LNCAP (cell line): ENCODE measurements at regions not wholly inside any gene's neighbourhood (a gene's known extent, or its start where the extent isn't known, plus 50 kb on each side); places are given as distances from the start of the nearest gene placed in this dataset.

Experiments used
- CTCF ChIP-seq: fragments of 450-650 bp; IDR thresholded peaks from 2 replicates; pipeline ENCODE4 v1.5.1; 2017; ENCODE audit warnings: mild to moderate bottlenecking

GRCh38 chr13:61135583-61135982, 280.1 kb downstream of the PCDH20 start:
- no peak for TF ChIP-seq CTCF

GRCh38 chr13:61128850-61129645, 286.6 kb downstream of the PCDH20 start:
- no peak for TF ChIP-seq CTCF

GRCh38 chr13:61123538-61124289, 291.9 kb downstream of the PCDH20 start:
- TF ChIP-seq CTCF: no peak

- TF ChIP-seq CTCF: no peak
Measured at GRCh38 chr13:61113140-61113658, 302.4 kb downstream of the PCDH20 start.

GRCh38 chr13:61111529-61111928, 304.1 kb downstream of the PCDH20 start:
- no peak for TF ChIP-seq CTCF

GRCh38 chr13:61110732-61111131, 304.9 kb downstream of the PCDH20 start:
- no peak for TF ChIP-seq CTCF

GRCh38 chr13:61109741-61110140, 305.9 kb downstream of the PCDH20 start:
- no peak for TF ChIP-seq CTCF
